ENCODE measurements at regions not wholly inside any gene's neighbourhood (a gene's known extent, or its start where the extent isn't known, plus 50 kb on each side); places are given as distances from the start of the nearest gene placed in this dataset.

GRCh38 chr14:40096968-40097367 lies 664.7 kb upstream of the FBXO33 start:
- DNase-seq (ENCODE audit: extremely low spot score): no peak
- POLR2A ChIA-PET: no interaction called here
- CTCF ChIA-PET: no interaction called here
- no peak for TF ChIP-seq CTCF (IDR thresholded peaks at IDR 0.05; ENCODE audit: control extremely low read depth, extremely low read depth, low read depth, missing control alignments)

- ChIA-PET CTCF (no interaction called here), POLR2A (no interaction called here)
- TF ChIP-seq CTCF (IDR thresholded peaks at IDR 0.05; ENCODE audit: control extremely low read depth, extremely low read depth, low read depth, missing control alignments): no peak
- no peak for DNase-seq (ENCODE audit: extremely low spot score)
Observed at GRCh38 chr14:40093800-40094199, 661.6 kb upstream of the FBXO33 start.

GRCh38 chr14:40074169-40074568 lies 641.9 kb upstream of the FBXO33 start:
- TF ChIP-seq CTCF (IDR thresholded peaks at IDR 0.05; ENCODE audit: control extremely low read depth, extremely low read depth, low read depth, missing control alignments): no peak
- ChIA-PET POLR2A (no interaction called here), CTCF (no interaction called here)
- no peak for DNase-seq (ENCODE audit: extremely low spot score)

GRCh38 chr14:40072175-40072574 lies 639.9 kb upstream of the FBXO33 start:
- no peak for TF ChIP-seq CTCF (IDR thresholded peaks at IDR 0.05; ENCODE audit: control extremely low read depth, extremely low read depth, low read depth, missing control alignments)
- CTCF ChIA-PET: no interaction called here

GRCh38 chr14:40058901-40059897 lies 627.0 kb upstream of the FBXO33 start:
- no peak for DNase-seq (ENCODE audit: extremely low spot score)
- ChIA-PET CTCF (interaction anchor here (0.8 kb wide), 2 partner anchors 25 to 89 kb away, joined by 3 read pairs; no protein-coding TSS in a partner anchor), POLR2A (no interaction called here)
- TF ChIP-seq CTCF (IDR thresholded peaks at IDR 0.05; ENCODE audit: control extremely low read depth, extremely low read depth, low read depth, missing control alignments): no peak

More at GRCh38 chr14:40072175-40072574, 639.9 kb upstream of the FBXO33 start:
- no peak for DNase-seq (ENCODE audit: extremely low spot score)
- POLR2A ChIA-PET: no interaction called here

GRCh38 chr14:40053416-40053815 lies 621.2 kb upstream of the FBXO33 start:
- CTCF ChIA-PET: no interaction called here
- TF ChIP-seq CTCF (IDR thresholded peaks at IDR 0.05; ENCODE audit: control extremely low read depth, extremely low read depth, low read depth, missing control alignments): no peak
- POLR2A ChIA-PET: no interaction called here
- no peak for DNase-seq (ENCODE audit: extremely low spot score)
